Islet precursor cell (in vitro differentiated cells): ENCODE measurements at regions not wholly inside any gene's neighbourhood (a gene's known extent, or its start where the extent isn't known, plus 50 kb on each side); places are given as distances from the start of the nearest gene placed in this dataset.

Experiments used
- DNase-seq: peaks from one replicate; pipeline ENCODE4 v3.0.0-alpha.2; 2018

DNA sequence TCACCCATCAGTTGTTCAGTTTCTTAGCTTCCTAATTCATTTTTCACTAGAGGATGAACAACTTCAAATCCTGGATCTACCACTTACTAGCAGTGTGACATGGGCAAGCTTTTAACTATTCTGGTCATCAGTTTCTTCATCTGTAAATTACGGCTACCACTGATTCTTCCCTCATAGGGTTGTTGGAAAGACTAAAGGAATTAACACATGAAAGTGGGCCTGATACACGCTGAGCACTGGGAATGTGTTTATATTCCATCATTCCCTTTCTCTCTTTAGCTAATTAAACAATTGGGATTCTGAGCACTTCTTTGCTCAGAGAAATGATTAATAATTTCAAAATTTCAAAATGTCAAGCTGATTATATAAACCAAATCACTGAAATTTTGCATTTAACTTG is 862.3 kb upstream of the GCFC2 start:
- no peak for DNase-seq

DNA sequence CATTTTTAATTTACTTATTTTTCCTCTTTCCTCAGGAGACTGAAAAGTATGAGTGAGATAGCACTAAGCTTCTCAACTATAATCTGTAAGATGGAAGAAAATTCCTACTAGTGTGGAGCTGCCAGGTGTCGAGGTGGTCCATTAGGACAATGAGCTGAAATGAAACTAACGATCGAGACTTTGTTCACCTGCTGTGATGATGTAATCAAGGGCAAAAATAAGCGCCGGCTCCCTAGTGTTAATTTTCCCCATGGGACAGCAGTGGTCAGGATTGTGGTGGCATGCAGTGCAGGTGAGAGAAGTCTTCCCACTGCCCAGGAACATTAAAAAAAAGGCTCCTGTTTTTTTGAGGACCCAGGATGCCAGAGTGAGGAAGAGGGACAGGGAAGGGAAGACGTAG is 859.1 kb upstream of the GCFC2 start:
- no peak for DNase-seq

DNA sequence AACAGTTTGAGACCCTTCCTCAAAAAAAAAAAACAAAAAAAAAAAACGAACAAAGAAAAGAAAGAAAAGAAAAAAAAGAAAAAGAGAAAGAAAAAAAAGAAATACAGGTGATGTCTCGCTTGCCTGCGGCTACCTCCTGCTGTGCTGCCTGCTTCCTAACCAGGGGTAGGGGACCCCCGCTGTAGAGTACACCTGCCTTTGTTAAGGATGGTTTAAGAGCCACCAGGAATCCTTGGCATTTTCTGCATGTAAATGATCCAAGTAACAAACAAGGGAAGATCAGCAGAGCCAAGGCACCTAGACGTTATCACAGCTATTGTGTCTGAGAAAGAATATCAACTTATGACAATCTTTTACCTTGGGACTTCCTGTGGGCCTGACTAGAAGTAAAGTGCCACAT is 856.8 kb upstream of the GCFC2 start:
- no peak for DNase-seq

DNA sequence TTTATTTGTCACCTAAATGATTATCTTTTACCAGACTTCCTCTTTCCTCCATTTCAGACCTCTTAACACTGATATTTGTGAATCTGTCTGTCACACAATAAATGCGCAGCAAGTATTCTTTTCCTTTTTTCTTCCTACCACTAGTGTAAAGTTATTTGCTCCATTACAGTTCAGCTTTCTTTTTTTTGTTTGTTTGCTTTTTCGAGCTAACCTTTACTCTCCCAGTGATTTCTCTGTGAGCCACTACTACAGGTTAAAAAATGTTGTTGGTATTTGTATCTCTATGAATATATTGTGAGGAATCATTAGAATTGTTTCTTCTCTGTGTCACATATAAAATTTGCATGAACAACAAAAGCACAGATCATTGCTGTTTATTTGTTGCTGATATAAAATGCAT is 854.0 kb upstream of the GCFC2 start:
- DNase-seq = no peak

DNA sequence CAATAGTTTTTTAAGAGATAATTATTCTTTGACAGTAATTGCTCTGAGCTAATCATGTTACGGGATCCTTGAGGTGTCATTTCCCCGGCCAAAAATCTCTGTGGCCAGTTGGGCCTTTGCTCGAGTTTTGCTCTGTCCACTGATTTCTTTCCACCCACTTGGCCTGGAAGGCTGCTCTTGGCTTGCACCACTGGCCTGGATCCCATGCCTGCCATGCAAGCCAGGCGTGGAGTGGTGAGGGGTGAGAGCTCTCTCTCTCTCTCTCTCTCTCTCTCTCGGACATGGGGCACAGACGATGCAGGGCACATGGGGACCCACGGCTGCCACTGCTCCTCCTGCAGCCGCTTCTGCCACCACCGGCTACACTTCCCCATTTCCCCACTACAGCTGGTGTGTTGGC is 853.0 kb upstream of the GCFC2 start:
- no peak for DNase-seq

DNA sequence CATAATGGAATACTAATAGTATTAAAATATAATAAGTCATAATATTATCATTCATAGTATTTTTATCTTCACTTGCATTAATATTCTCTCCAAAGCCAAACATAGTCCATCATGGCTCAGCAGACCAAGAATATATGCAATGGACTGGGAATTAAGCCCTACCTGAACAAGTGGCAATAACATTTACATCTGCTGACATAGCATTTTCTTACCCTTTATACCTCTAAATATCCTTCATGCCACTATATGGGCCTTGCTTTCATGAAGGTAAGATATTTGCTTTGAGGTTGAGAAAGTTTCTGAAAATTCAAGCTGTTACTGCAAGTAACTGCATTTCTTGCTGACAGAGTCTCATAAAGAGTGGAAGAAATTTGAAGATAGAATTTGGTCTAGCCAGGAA is 847.4 kb upstream of the GCFC2 start:
- DNase-seq = no peak

DNA sequence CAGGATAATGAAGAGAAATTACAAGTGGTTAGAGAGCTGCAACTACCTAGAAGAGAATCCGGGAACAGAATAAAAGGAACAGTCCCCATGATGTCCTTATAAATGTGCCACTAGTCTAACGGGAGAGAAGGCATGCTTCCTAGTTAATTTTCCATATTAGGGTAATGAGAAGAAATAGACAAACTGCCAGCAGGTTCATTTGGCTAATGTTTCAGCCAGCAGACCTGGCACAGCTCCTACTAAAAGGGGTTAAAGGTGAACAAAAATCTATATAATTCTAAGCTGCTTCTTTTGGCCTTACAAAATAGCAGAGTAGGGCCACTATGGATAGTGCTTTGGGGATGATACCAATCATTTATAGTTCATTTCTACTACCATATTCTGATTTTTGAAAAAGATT is 845.3 kb upstream of the GCFC2 start:
- DNase-seq = no peak

DNA sequence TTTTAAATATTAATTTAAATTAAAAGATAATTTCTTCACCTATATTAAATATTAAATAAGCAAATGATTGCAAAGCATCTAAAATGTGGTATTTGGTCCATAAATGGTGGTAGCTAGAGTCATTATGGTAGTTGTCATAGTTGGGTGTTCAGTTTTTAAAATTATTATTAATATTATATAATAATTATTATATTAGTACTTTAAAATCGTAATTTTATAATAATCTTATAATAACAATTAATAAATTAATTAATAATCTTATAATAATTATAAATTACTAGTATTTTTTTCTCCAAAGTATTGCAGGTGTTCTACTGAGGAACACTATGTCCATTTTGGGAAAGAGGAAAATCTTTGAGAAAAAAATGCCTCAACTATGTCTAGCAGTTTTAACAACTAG is 835.5 kb upstream of the GCFC2 start:
- no peak for DNase-seq

DNA sequence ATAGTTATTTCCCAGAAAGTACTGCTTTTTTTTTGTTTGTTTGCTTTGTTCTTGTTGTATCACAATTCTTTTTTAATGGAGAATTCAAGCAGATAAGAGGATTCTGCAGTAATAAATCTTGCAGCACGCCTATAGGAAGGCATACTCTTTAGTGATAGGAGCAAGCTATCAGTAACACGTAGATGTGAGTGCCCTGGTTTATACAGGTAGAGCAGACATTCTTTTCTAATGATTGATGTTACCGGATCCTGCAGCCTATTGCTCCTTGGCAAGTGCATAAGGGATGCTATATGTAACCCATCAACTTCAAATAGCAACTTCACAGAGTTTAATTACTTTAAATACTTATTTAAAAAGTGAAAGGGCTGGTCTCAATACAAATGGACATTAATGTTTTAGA is 834.2 kb upstream of the GCFC2 start:
- no peak for DNase-seq

DNA sequence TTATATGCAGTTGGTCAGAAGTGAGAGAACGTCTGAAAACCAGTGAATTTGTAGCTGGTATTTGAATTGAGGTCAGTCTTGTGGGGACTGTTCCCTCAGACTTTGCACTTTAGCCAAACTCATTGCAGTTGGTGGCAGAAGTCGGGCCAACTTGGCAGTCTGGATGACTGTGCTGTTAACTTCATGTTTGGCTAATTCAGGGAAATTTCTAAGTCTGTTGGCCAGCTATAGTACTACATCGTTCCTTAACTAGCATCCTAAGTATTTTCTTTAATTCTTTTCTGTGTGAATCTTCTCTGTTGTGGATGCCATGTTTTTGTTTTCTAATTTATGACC is 806.8 kb upstream of the GCFC2 start:
- no peak for DNase-seq

DNA sequence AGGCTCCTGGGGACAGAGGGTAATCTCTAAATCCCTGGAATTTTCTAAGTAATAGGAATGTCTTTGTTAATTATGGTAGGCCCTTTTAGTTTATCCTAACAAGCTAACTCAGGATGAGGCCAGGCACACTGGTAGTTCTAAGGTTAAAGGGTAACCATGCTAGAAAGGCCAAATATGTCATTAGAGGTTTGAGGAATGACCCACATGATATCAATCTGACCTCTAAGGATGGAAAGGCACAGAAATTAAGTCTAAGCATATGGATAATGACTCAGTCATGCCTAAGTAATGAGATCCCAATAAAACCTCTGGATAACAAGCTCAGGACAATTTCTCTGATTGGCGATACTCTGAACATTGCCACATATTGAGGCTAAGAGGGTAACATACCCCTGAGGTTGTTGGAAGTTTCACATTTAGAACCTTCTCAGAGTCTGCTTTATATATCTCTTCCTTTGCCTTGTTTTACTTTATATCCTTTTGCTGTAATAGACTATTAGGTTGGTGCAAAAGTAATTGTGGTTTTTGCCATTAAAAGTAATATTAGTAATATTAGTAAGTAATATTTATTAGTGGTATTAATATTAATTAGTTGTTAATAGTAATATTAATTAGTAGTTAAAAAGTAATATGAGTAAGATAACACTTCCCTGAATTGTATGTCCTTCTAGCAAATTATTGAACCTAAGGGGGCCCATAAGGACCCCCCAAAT is 806.3 kb upstream of the GCFC2 start:
- no peak for DNase-seq

DNA sequence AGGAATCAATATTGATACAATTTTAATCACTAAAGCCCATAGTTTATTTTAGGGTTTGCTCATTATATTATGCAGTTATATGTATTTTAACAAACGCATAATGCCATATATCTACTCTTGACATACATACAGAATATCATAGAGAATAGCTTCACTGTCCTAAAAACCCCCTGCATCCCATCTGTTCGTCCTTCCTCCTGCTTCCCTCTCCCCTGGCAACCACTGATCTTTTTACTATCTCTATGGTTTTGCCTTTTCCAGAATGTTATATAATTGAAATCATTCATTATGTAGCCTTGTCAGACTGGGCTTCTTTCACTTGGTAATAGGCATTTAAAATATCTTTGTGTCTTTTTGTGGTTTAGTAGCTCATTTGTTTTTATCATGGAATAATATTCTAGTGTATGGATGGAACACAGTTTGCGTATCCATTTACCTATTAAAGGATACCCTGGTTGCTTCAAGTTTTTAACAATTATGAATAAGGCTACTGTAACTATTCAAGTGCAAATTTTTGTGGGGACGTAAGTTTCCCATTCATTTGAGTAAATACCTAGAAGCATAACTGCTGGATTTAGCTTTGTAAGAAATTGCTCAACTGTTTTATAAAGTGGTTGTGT is 801.6 kb upstream of the GCFC2 start:
- no peak for DNase-seq

DNA sequence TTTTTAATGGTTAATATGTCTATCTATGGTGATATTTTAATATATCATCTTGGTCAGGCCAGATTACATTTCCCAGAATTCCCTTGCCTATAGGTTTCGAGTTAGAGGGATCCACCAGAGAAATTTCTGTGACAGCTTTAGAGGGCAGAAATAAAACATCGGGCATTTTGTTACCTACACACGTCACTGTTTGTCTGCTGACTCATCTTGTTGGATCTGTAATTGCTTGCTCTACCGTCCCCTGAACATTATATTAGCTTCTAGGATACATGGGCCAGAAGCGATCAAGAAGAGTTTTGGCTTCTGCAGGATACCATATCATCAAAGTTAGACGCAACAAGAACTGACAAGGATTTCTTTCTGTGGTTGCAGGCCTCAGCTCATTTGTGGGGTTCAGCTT is 795.8 kb upstream of the GCFC2 start:
- DNase-seq = no peak

DNA sequence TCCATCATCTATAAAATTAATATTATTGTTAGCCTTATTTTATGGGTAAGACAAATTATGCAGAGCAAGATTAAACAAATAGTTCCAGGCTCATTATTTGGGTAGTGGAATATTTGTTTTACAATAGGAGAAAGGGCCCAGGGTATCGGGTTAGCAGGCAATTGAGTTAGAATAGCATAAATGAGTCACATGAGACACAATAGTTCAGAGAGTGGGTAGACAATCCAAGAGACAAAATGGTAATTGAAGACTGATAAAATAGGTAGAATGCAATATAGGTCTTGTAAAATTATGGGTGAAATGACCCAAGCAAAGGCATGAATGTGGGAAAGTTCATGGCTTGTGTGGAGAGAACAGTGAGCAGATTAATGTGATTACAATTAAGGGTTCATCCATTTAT is 790.9 kb upstream of the GCFC2 start:
- no peak for DNase-seq

DNA sequence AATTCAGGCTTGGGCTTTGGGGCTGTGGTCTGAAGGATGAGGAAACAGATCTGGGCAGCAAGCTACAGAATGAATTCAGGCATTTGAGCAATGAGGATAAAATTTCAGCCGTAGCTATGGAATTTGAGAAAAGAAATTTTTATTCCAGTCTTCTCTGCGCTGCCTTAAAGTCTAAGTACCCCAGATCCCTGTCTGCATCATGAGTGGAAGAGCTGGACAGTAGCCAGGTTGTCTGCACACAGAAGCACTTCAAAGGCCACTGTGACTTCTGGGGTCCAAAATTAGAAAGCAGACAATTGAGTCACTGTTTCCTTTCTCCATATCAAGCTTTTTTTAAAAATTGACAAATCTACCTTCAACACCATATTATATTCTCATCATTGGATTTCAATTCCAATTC is 787.6 kb upstream of the GCFC2 start:
- DNase-seq = no peak

DNA sequence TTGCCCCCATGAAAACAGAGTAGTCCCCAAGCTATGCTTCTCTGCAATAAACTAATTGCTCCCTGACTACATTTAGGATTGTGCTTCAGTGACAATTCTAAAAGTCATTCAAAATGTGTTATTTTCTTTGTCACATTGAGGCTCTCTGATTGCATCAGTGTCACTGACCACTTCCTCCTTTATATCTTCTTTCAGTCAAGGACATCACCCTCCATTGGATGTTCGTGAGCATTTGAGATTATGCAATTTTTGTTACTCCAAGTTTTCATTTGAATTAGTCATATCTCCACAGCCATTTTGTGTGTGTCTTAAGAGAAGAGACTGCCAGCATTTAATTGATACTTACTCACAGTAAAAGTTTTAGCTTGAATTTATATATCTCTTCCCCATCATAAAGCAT is 780.8 kb upstream of the GCFC2 start:
- no peak for DNase-seq

DNA sequence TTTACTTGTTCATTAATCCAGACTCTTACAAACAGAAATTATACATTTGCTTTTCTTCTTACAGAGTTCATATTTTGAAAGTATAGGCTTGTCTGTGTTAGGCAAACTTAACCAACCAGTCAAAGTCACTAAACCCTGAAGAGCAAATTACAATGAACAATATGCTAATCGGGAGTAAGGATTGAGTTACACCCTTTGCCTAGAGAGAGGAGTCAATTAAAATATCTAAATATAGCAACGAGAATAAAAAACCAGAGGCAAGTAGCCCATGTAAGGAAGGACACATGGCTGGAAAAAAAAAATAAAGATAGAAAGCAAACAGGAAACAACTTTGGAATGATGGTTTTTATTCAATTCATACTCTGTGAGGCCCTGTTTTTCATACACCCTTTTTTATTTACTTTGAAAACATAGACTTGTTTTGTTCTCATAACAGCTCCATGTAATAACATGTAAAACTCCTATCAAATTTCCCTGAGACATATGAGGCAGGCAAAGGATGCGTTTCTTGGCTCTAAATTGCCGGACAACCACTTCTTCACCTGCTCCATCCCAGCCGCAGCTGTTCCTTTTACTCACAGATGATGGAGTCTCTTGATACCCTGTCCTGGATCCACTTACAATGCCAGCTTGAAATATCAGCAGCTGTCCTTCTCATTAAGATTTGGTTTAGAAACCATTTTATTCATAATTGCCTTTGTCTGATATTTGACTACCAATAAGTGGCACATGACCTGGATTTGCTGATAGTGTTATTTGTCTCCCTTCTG is 767.7 kb upstream of the GCFC2 start:
- no peak for DNase-seq

DNA sequence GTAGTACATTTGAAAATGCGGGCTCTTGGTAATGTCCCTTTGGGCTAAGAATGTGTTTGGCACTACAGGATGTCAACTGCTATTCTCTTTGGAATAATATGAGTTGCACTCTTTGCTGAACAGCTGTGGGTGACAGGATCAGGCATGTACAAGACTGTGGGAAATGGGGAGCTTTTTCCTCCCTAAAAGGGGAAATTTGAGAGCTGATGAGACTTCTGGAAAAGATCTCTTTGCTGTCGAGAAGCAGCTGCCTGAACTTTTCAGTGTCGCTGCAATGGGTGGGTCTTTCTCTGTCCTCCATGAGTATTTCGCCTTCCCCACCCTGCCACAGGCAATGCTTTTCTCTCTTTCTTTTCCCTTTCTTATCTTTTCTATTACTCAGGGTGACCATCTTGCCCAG is 762.2 kb upstream of the GCFC2 start:
- DNase-seq = no peak

DNA sequence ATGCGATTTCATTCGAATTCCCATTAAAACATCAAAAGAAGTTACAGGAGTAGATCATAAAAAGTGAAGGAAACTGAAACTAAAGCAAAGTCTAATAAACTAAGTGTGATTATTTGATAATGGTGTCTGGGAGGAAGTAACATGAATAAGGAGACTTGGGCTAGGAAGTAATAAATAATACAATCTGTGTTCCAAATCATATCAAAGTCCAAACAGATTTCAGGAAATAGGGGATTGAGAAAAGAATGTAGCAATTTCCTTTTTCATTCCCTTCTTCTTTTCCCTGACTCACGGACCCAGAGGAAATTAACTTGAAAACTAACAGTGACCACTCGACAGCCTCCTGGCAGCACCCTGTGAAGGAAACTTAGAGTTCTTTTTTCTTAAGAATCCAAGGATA is 758.4 kb upstream of the GCFC2 start:
- DNase-seq = no peak

DNA sequence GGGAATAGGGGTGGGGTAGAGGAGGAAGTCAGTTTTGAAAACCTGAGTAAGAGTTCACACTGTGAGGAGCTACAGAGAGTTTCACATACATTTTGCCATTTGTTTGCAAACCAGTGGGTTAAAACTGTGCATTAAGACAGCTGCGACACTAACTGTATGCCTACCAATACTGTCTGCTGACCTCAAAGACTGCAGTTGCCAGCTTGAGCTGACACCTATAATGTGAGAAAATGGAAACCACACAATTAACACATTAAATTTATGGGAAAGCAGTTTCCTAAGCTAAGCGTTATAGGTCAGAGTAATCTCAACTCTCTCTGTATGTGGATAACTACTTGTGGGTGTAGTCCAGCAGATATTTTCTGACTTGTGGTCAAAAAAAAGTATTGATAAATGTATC is 756.6 kb upstream of the GCFC2 start:
- DNase-seq = no peak

DNA sequence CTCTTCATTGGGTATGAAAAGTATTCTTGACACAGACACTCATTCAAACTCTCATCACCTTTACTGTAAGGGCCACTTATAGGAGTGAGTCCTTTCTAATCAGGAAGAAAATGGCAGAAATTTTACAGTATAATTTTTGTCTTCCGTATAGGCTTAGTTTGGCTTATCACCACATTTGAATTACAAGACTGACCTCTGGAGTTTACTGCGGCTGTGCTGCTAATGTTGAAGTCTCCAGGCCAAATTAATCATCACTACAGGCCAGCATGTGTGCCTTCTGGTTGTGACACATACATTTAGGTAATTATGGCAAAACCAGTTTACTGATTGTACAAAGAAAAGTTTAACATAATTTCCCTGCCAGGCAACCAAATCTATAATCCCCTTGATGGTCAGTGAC is 753.6 kb upstream of the GCFC2 start:
- no peak for DNase-seq

DNA sequence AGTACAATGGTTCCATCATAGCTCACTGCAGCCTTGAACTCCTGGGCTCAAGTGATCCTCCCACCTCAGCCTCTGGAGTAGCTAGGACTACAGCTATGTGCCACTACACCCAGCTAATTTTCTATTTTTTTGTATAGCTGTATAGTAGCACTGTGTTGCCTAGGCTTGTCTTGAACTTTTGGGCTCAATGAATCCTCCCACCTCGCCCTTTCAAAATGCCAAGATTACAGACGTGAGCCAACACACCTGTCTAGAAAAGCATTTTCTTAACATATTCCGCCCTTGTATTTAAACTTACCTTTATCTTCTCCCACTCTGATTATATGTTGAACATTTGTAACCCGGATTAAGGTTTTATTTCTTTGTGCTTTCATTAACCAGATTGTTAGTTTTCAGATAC is 750.7 kb upstream of the GCFC2 start:
- DNase-seq = no peak

DNA sequence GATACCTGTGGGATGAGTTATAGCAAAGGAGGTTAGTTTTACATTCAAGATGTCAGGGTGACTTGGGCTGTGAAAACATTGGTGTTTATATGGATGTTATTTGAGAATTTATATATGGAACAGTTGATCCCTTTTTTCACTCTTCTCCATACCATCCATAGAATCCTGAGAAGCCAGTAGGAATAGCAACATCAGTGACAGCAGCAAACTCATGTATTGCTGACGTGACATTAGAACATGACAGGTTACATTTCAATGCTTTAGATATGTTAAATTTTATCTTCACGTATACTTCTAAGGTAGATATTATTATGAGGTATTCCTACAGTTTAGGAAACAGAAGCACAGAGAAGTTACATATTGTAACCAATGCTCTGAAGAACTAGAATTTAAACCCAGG is 745.2 kb upstream of the GCFC2 start:
- DNase-seq = no peak

DNA sequence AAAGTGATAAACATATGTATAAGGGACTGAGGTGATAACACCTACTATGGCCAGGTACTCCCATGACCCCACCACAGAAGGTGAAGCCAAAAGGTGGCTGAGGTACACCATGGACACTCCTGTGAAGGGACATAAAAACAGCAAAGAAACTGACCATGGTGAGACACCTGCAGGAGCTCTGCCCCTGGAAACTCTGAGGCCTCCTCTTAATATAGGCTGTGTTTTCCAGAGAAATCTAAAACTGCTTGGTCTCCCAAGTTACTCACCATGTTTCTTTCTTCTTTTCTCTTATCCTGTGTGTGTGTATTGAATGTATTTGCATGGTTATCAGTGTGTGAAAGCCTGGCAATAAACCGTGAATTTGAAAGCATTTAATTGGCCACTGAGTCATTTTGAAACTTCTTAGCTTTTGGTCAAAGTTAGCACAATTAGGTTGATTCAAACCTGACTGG is 739.3 kb upstream of the GCFC2 start:
- DNase-seq = no peak

DNA sequence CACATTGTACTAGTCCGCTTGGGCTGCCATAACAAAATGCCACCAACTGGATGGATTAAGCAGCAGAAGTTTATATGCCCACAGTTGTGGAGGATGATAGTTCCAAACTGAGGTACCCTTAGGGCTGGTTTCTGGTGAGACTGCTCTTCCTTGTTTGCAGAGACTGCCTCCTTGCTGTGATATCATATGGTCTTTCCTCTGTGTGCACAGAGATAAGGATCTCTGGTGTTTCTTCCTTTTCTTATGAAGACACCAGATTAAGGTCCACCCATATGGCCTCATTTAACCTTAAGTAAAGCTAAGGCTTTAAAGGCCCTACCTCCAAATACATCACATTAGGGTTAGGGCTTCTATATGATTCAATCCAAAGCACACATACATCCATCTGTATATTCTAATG is 738.2 kb upstream of the GCFC2 start:
- no peak for DNase-seq
